ENCODE measurements at regions not wholly inside any gene's neighbourhood (a gene's known extent, or its start where the extent isn't known, plus 50 kb on each side); places are given as distances from the start of the nearest gene placed in this dataset.

- no peak for TF ChIP-seq GATA3 (IDR thresholded peaks at IDR 0.05; ENCODE audit: low read depth, low read length)
- TF ChIP-seq GATA2 (IDR thresholded peaks at IDR 0.05; ENCODE audit: low read depth, low read length): no peak
Observed at GRCh38 chr12:88706286-88706685, 126.0 kb upstream of the KITLG start.
